Prostate gland (tissue), 2 donors: ENCODE measurements at regions not wholly inside any gene's neighbourhood (a gene's known extent, or its start where the extent isn't known, plus 50 kb on each side); places are given as distances from the start of the nearest gene placed in this dataset.

Experiments used
- DNase-seq: peaks from one replicate; pipeline ENCODE4 v3.0.0-alpha.2; 2019; ENCODE audit warnings: low spot score
- H3K27ac ChIP-seq, 2 donors: fragments of 200-600 bp; sonication (generic); 2 replicates each; pipeline ENCODE4 v1.5.1; 2017 to 2019
- H3K27me3 ChIP-seq: fragments of 200-600 bp; sonication (generic); replicated peaks from 2 replicates; pipeline ENCODE4 v1.5.1; 2019; ENCODE audit not compliant: insufficient read depth
- H3K36me3 ChIP-seq, 2 donors: fragments of 200-600 bp; sonication (generic); 1 replicate in 1 of 2; 2 replicates in 1 of 2; pipeline versions ENCODE4 v1.5.1 to v1.8.1; 2017 to 2019
- H3K4me1 ChIP-seq: fragments of 200-600 bp; sonication (generic); replicated peaks from 2 replicates; pipeline ENCODE4 v1.5.1; 2019
- H3K4me3 ChIP-seq, 2 donors: fragments of 200-600 bp; sonication (generic); 2 replicates each; pipeline ENCODE4 v1.5.1; 2017 to 2019
- H3K9me3 ChIP-seq: fragments of 200-600 bp; sonication (generic); 2 replicates; pipeline ENCODE4 v1.5.1; 2017
- CTCF ChIP-seq, 4 experiments: fragments of 200-600 bp in 2 of 4; fragments of 450-650 bp in 2 of 4; sonication (generic) in 2 of 4; IDR thresholded peaks; 1 replicate in 3 of 4; 2 replicates in 1 of 4; pipeline ENCODE4 v1.5.1; 2016 to 2019; ENCODE audit warnings: antibody characterized with exemption in 4 of 4, mild to moderate bottlenecking in 2 of 4, moderate library complexity in 2 of 4
- POLR2A ChIP-seq: fragments of 450-650 bp; IDR thresholded peaks from one replicate; pipeline ENCODE4 v1.6.1; 2016; ENCODE audit warnings: antibody characterized with exemption, mild to moderate bottlenecking
- POLR2AphosphoS5 ChIP-seq: sonication (generic); formaldehyde crosslinking; IDR thresholded peaks from one replicate; pipeline ENCODE4 v1.6.1; 2017; ENCODE audit warnings: antibody characterized with exemption
- WGBS: methylation state at CpG from one replicate; pipeline ENCODE4 v1.1.5; 2018; 5-methylcytosine and 5-hydroxymethylcytosine counted together
- intact Hi-C: fragments of 100-400 bp; cut with DNase I; formaldehyde crosslinking; loops from one replicate; pipeline ENCODE4 v1.14.2; 2022

DNA sequence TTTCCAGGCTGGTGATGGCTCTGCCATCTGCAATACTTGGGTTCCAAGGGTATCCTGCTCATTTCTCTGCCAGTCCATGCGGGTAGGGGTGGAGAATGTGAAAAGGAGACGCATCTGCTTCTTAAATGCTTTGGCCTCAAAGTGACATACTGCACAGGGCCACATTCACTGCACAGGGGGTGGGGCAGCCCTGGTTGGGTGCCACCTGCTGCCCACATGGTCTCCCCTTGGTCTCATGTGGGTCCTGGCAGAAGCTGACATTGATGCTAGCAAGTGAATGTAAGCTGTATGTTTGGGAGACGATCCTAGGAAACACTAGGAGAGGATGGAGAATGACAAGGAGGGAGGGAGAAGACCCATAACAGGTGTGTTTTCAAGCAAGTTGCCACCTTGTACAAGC is 140.9 kb downstream of the EDN3 start:
- no peak overlapping the region for H3K4me3 ChIP-seq
- WGBS = 100% methylated on average over 3 of the region's 3 CpGs
- no peaks in the 10 kb centered on the region for H3K36me3 ChIP-seq
- H3K27ac ChIP-seq = no peak overlapping the region
- intact Hi-C loops = no loop called here
- H3K4me1 ChIP-seq = no peaks in the 10 kb centered on the region
- H3K27me3 ChIP-seq = no peaks in the 10 kb centered on the region
- TF ChIP-seq POLR2A (no peak), CTCF (IDR thresholded peaks at IDR 0.05) (no peak), POLR2AphosphoS5 (no peak)
- no peak for DNase-seq
- H3K9me3 ChIP-seq = no peaks in the 10 kb centered on the region

GRCh38 chr20:59441860-59442810 is 141.7 kb downstream of the EDN3 start:
- no peak for TF ChIP-seq POLR2AphosphoS5
- TF ChIP-seq CTCF (IDR thresholded peaks at IDR 0.05) = no peak
- TF ChIP-seq POLR2A = no peak
- H3K36me3 ChIP-seq = no peaks in the 10 kb centered on the region
- no peaks in the 10 kb centered on the region for H3K9me3 ChIP-seq
- H3K27ac ChIP-seq = no peak overlapping the region
- no peaks in the 10 kb centered on the region for H3K4me1 ChIP-seq
- no peak for DNase-seq
- 57% methylated on average over 12 of the region's 12 CpGs for WGBS
- H3K4me3 ChIP-seq = no peak overlapping the region
- no peaks in the 10 kb centered on the region for H3K27me3 ChIP-seq
- intact Hi-C loops = no loop called here

DNA sequence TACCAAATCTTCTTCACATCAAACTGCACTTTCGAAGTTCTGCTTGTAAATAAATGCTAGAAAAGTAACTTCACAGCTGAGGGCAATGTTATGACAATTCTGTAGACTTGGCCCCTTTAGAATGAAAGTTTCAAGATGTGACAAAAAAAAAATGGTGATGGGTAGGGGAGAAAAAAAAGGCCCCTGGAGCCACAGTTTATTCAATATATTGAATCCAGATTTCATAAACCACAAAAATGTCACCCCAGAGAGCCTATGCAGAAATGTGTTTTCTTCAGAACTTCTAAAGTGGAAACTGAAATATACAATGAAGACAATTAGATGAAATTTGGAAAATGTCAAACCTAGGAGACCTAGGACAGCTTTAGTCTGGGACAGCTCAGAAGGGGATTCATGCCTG is 143.1 kb downstream of the EDN3 start:
- TF ChIP-seq CTCF (IDR thresholded peaks at IDR 0.05) (no peak), POLR2AphosphoS5 (no peak), POLR2A (no peak)
- no peaks in the 10 kb centered on the region for H3K4me1 ChIP-seq
- DNase-seq = no peak
- 31% methylated on average over 1 of the region's 1 CpG for WGBS
- no peak overlapping the region for H3K4me3 ChIP-seq
- intact Hi-C loops = no loop called here
- H3K36me3 ChIP-seq = no peaks in the 10 kb centered on the region
- no peak overlapping the region for H3K27ac ChIP-seq
- no peaks in the 10 kb centered on the region for H3K9me3 ChIP-seq
- H3K27me3 ChIP-seq = no peaks in the 10 kb centered on the region

DNA sequence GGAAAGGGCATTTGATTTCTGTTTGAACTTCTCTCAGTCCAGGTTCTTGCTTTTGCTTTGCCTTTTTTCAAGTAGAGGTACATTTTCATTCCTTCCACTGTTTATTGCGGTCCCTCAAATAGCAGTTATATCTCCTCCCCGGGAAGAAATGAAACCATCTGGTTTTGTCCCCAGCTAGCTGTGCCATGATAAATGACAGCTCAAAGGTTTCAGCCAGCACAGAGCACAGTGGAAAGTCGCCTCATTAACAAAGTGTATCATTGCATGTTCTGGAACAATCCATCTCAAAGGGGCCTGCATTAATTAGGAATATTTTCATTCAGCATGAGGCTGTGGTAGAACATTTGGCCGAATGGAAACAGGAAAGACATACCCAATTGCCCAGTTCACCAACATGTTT is 146.0 kb downstream of the EDN3 start:
- peaks cover 9% of the 10 kb centered on the region for H3K27me3 ChIP-seq
- no peak overlapping the region for H3K27ac ChIP-seq
- no peaks in the 10 kb centered on the region for H3K4me1 ChIP-seq
- no peaks in the 10 kb centered on the region for H3K36me3 ChIP-seq
- no peak for DNase-seq
- 79% methylated on average over 4 of the region's 4 CpGs for WGBS
- H3K4me3 ChIP-seq = no peak overlapping the region
- intact Hi-C loops = no loop called here
- TF ChIP-seq POLR2A (no peak), POLR2AphosphoS5 (no peak), CTCF (IDR thresholded peaks at IDR 0.05) (no peak)
- no peaks in the 10 kb centered on the region for H3K9me3 ChIP-seq

DNA sequence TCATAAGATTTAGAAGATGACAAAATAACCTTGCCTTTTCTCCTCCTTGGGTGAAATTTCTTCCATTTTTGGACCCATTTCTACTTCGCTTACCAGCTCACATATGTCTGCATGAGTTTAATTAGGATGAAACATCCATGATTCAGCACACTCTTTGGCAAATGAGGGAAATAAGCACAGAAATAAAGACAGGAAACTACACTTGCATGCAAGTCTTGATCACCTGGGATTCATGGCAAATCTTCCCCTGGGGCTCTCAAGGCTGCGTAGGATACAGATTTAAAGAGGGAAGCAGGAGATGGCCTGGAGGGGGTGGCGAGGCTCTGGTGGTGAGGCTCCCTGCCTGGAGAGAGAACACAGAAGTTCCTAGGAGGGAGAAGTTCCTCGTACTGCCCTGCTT is 147.8 kb downstream of the EDN3 start:
- 85% methylated on average over 4 of the region's 4 CpGs for WGBS
- no peak overlapping the region for H3K27ac ChIP-seq
- no peak for TF ChIP-seq POLR2AphosphoS5
- TF ChIP-seq POLR2A = no peak
- TF ChIP-seq CTCF (IDR thresholded peaks at IDR 0.05) = no peak
- intact Hi-C loops = no loop called here
- H3K27me3 ChIP-seq = peaks cover 9% of the 10 kb centered on the region
- H3K4me1 ChIP-seq = no peaks in the 10 kb centered on the region
- H3K36me3 ChIP-seq = no peaks in the 10 kb centered on the region
- H3K9me3 ChIP-seq = no peaks in the 10 kb centered on the region
- DNase-seq = no peak
- no peak overlapping the region for H3K4me3 ChIP-seq
